COLO829 (cell line): ENCODE measurements at regions not wholly inside any gene's neighbourhood (a gene's known extent, or its start where the extent isn't known, plus 50 kb on each side); places are given as distances from the start of the nearest gene placed in this dataset.
"Not testable (repeated sequence)": the region's sequence is repeated elsewhere in the genome, so short reads cannot be mapped to it uniquely, and the experiment has no call there.

ENCODE experiments used
- DNase-seq: peaks from one replicate; pipeline ENCODE4 v3.0.0; 2012; ENCODE audit warnings: low spot score

- DNase-seq = not testable (repeated sequence)
Measured at GRCh38 chr13:46466074-46466473, 79.0 kb upstream of the RUBCNL start.

- DNase-seq = no peak
Measured at GRCh38 chr13:46463719-46464118, 76.7 kb upstream of the RUBCNL start.

- not testable (repeated sequence) for DNase-seq
Measured at GRCh38 chr13:46460223-46460622, 73.2 kb upstream of the RUBCNL start.

- DNase-seq = not testable (repeated sequence)
Measured at GRCh38 chr13:46457255-46457654, 70.2 kb upstream of the RUBCNL start.

GRCh38 chr13:46455924-46456323, 68.9 kb upstream of the RUBCNL start:
- DNase-seq = not testable (repeated sequence)

GRCh38 chr13:46451145-46451544, 64.1 kb upstream of the RUBCNL start:
- not testable (repeated sequence) for DNase-seq

- not testable (repeated sequence) for DNase-seq
Measured at GRCh38 chr13:46449949-46450348, 62.9 kb upstream of the RUBCNL start.

GRCh38 chr13:46448148-46448547, 61.1 kb upstream of the RUBCNL start:
- not testable (repeated sequence) for DNase-seq

- DNase-seq = not testable (repeated sequence)
Measured at GRCh38 chr13:46437808-46438404, 50.9 kb upstream of the RUBCNL start.
